HepG2 (cell line): ENCODE measurements at regions not wholly inside any gene's neighbourhood (a gene's known extent, or its start where the extent isn't known, plus 50 kb on each side); places are given as distances from the start of the nearest gene placed in this dataset.
A peak's percentile ranks its signal among the peaks of the same experiment; 100 is the strongest.

Experiments used
- ATAC-seq: fragments of 200-7000 bp; cut with Tn5 transposase; 3 replicates; pipeline ENCODE4 v1.9.1; 2020; ENCODE audit warnings: mild to moderate bottlenecking, moderate library complexity
- BruUV-seq: library from RNA; stranded (reverse); fragments of 400-500 nt; replicated peaks from 2 replicates; lab custom pipeline; 2021; lab: Mats Ljungman, UMichigan
- CTCF ChIA-PET: fragments of 300-600 bp; formaldehyde crosslinking; extraction: SDS; loops from one replicate; lab custom pipeline; 2021; ENCODE audit warnings: low total read pairs, inconsistent platforms, low intra/inter-chr PET ratio; lab: Yijun Ruan, JAX
- POLR2A ChIA-PET: fragments of 350-600 bp; sonication (Branson Sonifier 250); formaldehyde crosslinking; loops from one replicate; lab custom pipeline; 2020; ENCODE audit warnings: antibody characterized with exemption, inconsistent platforms; lab: Yijun Ruan, JAX
- DNase-seq: peaks from one replicate; pipeline ENCODE4 v3.0.0-alpha.2; 2015; ENCODE audit warnings: low spot score
- FAIRE-seq: peaks from 3 replicates; lab custom pipeline; 2011; peaks lifted over from hg19 to GRCh38; lab: Jason Lieb, UNC
- H2AFZ ChIP-seq: one replicate; pipeline ENCODE4 v1.6.1; 2011; ENCODE audit warnings: low read length, inconsistent platforms
- H3K27ac ChIP-seq: fragments of 300-600 bp; 3 replicates; pipeline ENCODE4 v1.8.0; 2011; ENCODE audit warnings: mixed run types, mild to moderate bottlenecking, mixed read lengths, low read length, inconsistent platforms; ENCODE audit not compliant: insufficient read depth; ENCODE audit errors: extremely low read length
- H3K27me3 ChIP-seq, 2 experiments: fragments of 200-600 bp in 1 of 2; 2 replicates in 1 of 2; 3 replicates in 1 of 2; pipeline versions ENCODE4 v1.6.0 to v1.8.0; 2011; ENCODE audit warnings: low read length in 2 of 2, mild to moderate bottlenecking in 2 of 2, moderate library complexity in 2 of 2, inconsistent platforms in 1 of 2; ENCODE audit not compliant: insufficient read depth in 2 of 2, control insufficient read depth in 1 of 2
- H3K36me3 ChIP-seq, 2 experiments: fragments of 200-600 bp in 1 of 2; replicated peaks in 1 of 2; 2 replicates in 1 of 2; 3 replicates in 1 of 2; pipeline versions ENCODE4 v1.5.1 to v1.8.0; 2011; ENCODE audit warnings: low read length in 2 of 2, inconsistent platforms in 1 of 2; ENCODE audit not compliant: insufficient read depth in 2 of 2, control insufficient read depth in 1 of 2
- H3K4me1 ChIP-seq: 2 replicates; pipeline ENCODE4 v1.5.1; 2012; ENCODE audit warnings: low read length, inconsistent platforms; ENCODE audit not compliant: insufficient read depth
- H3K4me2 ChIP-seq: 2 replicates; pipeline ENCODE4 v1.6.0; 2011; ENCODE audit warnings: low read depth, low read length, inconsistent platforms
- H3K4me3 ChIP-seq, 3 experiments: fragments of 200-600 bp in 1 of 3; sonication (generic), shearing (Covaris generic) in 1 of 3; replicated peaks in 1 of 3; 2 replicates each; pipeline ENCODE4 v1.5.1; 2011 to 2016; ENCODE audit warnings: low read length in 3 of 3, inconsistent platforms in 2 of 3, low read depth in 2 of 3, mild to moderate bottlenecking in 2 of 3, control low read depth in 1 of 3, mixed read lengths in 1 of 3; ENCODE audit not compliant: insufficient read depth in 1 of 3
- H3K79me2 ChIP-seq: one replicate; pipeline ENCODE4 v1.6.1; 2011; ENCODE audit warnings: low read length, inconsistent platforms; ENCODE audit not compliant: insufficient read depth
- H3K9ac ChIP-seq: 2 replicates; pipeline ENCODE4 v1.6.0; 2011; ENCODE audit warnings: mild to moderate bottlenecking, low read depth, low read length, inconsistent platforms; ENCODE audit not compliant: insufficient read depth
- H3K9me3 ChIP-seq: 2 replicates; pipeline ENCODE4 v1.5.1; 2012; ENCODE audit warnings: mild to moderate bottlenecking, low read length
- H4K20me1 ChIP-seq: 2 replicates; pipeline ENCODE4 v1.6.0; 2011; ENCODE audit warnings: inconsistent platforms, mild to moderate bottlenecking, low read length, moderate library complexity; ENCODE audit not compliant: insufficient read depth
- ATAD3A ChIP-seq: sonication (generic); formaldehyde crosslinking; IDR thresholded peaks from 2 replicates; pipeline ENCODE4 v1.4.0; 2020; ENCODE audit warnings: missing genetic modification reagents
- FOSL2 ChIP-seq: sonication (generic); formaldehyde crosslinking; IDR thresholded peaks from 2 replicates; pipeline ENCODE4 v1.4.0; 2020; ENCODE audit warnings: missing genetic modification reagents
- GTF2F1 ChIP-seq: fragments of 150-350 bp; IDR thresholded peaks from 2 replicates; pipeline ENCODE4 v1.6.1; 2014; ENCODE audit warnings: low read length
- NFIC ChIP-seq: IDR thresholded peaks from 2 replicates; pipeline ENCODE4 v1.6.1; 2012; ENCODE audit warnings: mild to moderate bottlenecking, low read length, inconsistent platforms
- RAD51 ChIP-seq: fragments of 450-650 bp; IDR thresholded peaks from 2 replicates; pipeline ENCODE4 v1.6.1; 2016; ENCODE audit warnings: borderline replicate concordance
- SMAD3 ChIP-seq: sonication (generic); formaldehyde crosslinking; IDR thresholded peaks from 2 replicates; pipeline ENCODE4 v1.4.0; 2020; ENCODE audit warnings: missing genetic modification reagents
- STAG1 ChIP-seq: sonication (generic); formaldehyde crosslinking; IDR thresholded peaks from 2 replicates; pipeline ENCODE4 v1.4.0; 2020; ENCODE audit warnings: missing genetic modification reagents
- ZEB1 ChIP-seq: IDR thresholded peaks from 2 replicates; pipeline ENCODE4 v1.6.1; 2012; ENCODE audit warnings: mild to moderate bottlenecking, low read depth, inconsistent platforms; ENCODE audit not compliant: insufficient replicate concordance
- ZFP36 ChIP-seq: fragments of 150-350 bp; IDR thresholded peaks from 2 replicates; pipeline ENCODE4 v1.6.1; 2018; ENCODE audit warnings: borderline replicate concordance, low read length, low read depth; ENCODE audit not compliant: partially characterized antibody
- ZNF101 ChIP-seq: sonication (generic); formaldehyde crosslinking; IDR thresholded peaks from 2 replicates; pipeline ENCODE4 v1.4.0; 2020; ENCODE audit warnings: mild to moderate bottlenecking, low read depth, missing genetic modification reagents, borderline replicate concordance
- ZNF737 ChIP-seq: sonication (generic); formaldehyde crosslinking; IDR thresholded peaks from 2 replicates; pipeline ENCODE4 v1.5.0; 2020; ENCODE audit warnings: missing genetic modification reagents, mild to moderate bottlenecking, borderline replicate concordance
- ZNF747 ChIP-seq: sonication (generic); formaldehyde crosslinking; IDR thresholded peaks from 2 replicates; pipeline ENCODE4 v1.8.1; 2023; ENCODE audit warnings: missing genetic modification reagents, mild to moderate bottlenecking, borderline replicate concordance
- WGBS: methylation state at CpG from one replicate; pipeline ENCODE4 v1.1.6; 2017; ENCODE audit warnings: low lambda C conversion rate; 5-methylcytosine and 5-hydroxymethylcytosine counted together
- in situ Hi-C: cut with HindIII; loops from 2 replicates; pipeline ENCODE4 v1.10.0; 2017; ENCODE audit warnings: low pct_unique_long_range_greater_than_20kb; ENCODE audit not compliant: extremely low pct_ligation_motif_present
- intact Hi-C: fragments of 100-400 bp; cut with micrococcal nuclease; formaldehyde crosslinking; loops from one replicate; pipeline ENCODE4 v1.10.0; 2022; ENCODE audit not compliant: unreplicated experiment
- TF ChIP-seq, protein P1 (sequence below), 2 experiments: sonication (generic) in 1 of 2; formaldehyde crosslinking in 1 of 2; IDR thresholded peaks; 2 replicates each; pipeline versions ENCODE4 v1.5.1 to v1.6.1; 2011 to 2020; ENCODE audit warnings: borderline replicate concordance in 1 of 2, low read depth in 1 of 2, low read length in 1 of 2, mild to moderate bottlenecking in 1 of 2, missing genetic modification reagents in 1 of 2, moderate library complexity in 1 of 2
- TF ChIP-seq, protein P2 (sequence below): IDR thresholded peaks from 2 replicates; pipeline ENCODE4 v1.6.1; 2016; ENCODE audit warnings: mild to moderate bottlenecking
- TF ChIP-seq, protein P3 (sequence below): sonication (generic); formaldehyde crosslinking; IDR thresholded peaks from 2 replicates; pipeline ENCODE4 v1.8.1; 2023; ENCODE audit warnings: mild to moderate bottlenecking, missing genetic modification reagents
- TF ChIP-seq, protein P4 (sequence below): sonication (generic); formaldehyde crosslinking; IDR thresholded peaks from 2 replicates; pipeline ENCODE4 v1.4.0; 2020; ENCODE audit warnings: missing genetic modification reagents, borderline replicate concordance

DNA sequence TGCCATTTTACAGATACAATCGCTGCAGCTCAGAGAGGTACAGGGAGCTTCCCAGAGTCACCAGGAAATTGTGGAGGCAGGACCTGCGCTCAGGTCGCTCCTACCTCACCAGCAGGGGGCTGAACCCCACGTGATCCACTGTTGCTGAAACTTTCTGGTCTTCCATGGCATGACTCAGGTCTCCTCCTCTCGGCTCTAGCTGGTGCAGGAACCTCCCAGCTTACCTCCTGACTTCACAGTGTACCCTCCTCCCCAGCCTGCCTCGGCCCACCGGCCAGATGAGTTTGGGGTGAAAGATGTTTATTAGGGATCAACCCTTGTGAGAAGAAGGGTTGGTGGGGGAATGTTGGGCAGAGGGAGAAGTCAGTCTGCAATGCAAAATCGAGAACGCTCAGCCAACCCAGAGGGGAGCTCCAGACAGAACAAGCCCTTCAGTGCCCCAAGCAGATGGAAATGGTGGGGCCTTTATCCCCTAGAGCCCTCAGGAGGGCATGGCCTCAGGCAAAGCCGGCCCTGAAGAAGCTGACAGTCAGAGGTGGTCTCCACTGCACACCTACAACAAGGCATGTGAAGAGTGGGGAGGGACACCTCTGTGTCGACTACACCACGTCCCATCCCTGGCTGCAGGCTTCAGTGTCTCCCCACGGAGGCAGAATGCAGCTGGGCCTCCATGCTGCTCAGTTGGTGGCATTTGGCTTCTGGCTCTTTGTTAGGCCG is 118.6 kb upstream of the PRR20G start (continued):
- TF ChIP-seq, protein P1, sequence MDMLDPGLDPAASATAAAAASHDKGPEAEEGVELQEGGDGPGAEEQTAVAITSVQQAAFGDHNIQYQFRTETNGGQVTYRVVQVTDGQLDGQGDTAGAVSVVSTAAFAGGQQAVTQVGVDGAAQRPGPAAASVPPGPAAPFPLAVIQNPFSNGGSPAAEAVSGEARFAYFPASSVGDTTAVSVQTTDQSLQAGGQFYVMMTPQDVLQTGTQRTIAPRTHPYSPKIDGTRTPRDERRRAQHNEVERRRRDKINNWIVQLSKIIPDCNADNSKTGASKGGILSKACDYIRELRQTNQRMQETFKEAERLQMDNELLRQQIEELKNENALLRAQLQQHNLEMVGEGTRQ (IDR thresholded peaks at IDR 0.05; ENCODE audit: low read depth, low read length), result peak; percentile 79
- TF ChIP-seq, protein P1 (CRISPR knock-in tag; IDR thresholded peaks at IDR 0.05; ENCODE audit: borderline replicate concordance), result peak; percentile 66; the same call in 1 of the 2 replicates
- TF ChIP-seq ZFP36, result peak; percentile 38
- TF ChIP-seq, protein P2, sequence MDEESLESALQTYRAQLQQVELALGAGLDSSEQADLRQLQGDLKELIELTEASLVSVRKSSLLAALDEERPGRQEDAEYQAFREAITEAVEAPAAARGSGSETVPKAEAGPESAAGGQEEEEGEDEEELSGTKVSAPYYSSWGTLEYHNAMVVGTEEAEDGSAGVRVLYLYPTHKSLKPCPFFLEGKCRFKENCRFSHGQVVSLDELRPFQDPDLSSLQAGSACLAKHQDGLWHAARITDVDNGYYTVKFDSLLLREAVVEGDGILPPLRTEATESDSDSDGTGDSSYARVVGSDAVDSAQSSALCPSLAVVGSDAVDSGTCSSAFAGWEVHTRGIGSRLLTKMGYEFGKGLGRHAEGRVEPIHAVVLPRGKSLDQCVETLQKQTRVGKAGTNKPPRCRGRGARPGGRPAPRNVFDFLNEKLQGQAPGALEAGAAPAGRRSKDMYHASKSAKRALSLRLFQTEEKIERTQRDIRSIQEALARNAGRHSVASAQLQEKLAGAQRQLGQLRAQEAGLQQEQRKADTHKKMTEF (CRISPR knock-in tag), result no peak
- 0 out of 2 replicates have a peak, but pooled peaks have one; percentile 16 for TF ChIP-seq STAG1 (CRISPR knock-in tag)
- 0 out of 2 replicates have a peak, but pooled peaks have one; percentile 22 for TF ChIP-seq RAD51
- peak; percentile 36; the same call in 1 of the 2 replicates for TF ChIP-seq FOSL2

DNA sequence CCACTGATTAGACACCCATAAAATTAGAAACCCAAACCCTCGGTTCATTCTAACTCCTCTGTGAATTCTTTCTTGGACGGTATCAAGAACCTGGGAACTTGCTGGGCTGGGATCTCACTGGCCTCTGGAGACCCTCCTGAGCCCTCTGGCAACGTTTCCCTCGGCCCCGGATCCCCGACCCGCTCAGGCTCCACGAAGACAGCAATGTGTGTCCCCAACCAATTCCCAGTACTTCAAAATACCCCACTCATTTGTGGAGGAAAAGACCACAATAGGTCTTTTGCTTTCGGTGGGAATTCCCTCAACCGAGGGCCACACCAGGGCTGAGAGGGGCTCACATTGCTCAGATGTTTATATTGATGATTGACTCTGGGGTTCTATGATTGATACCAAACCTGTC is 117.9 kb upstream of the PRR20G start:
- in situ Hi-C loops (no loop called here), intact Hi-C loops (no loop called here)
- H3K4me2 ChIP-seq, result no peak overlapping the region
- H3K4me3 ChIP-seq, result no peak overlapping the region
- H3K36me3 ChIP-seq, result no peaks in the 10 kb centered on the region
- CTCF ChIA-PET, result no interaction called here
- no peaks in the 10 kb centered on the region for H3K4me1 ChIP-seq
- H3K9ac ChIP-seq, result no peak overlapping the region
- H4K20me1 ChIP-seq, result no peaks in the 10 kb centered on the region
- H2AFZ ChIP-seq, result no peak overlapping the region
- peaks cover 5 to 52% of the 10 kb centered on the region in 2 experiments; a peak in 4 of 5 replicates for H3K27me3 ChIP-seq
- 17% methylated on average over 10 of the region's 10 CpGs for WGBS
- FAIRE-seq (no peak), ATAC-seq (no peak), DNase-seq (no peak)
- H3K79me2 ChIP-seq, result no peaks in the 10 kb centered on the region
- POLR2A ChIA-PET, result no interaction called here
- BruUV-seq, result no TSS peak
- no peak overlapping the region for H3K27ac ChIP-seq
- no peaks in the 10 kb centered on the region for H3K9me3 ChIP-seq
- TF ChIP-seq, protein P3, sequence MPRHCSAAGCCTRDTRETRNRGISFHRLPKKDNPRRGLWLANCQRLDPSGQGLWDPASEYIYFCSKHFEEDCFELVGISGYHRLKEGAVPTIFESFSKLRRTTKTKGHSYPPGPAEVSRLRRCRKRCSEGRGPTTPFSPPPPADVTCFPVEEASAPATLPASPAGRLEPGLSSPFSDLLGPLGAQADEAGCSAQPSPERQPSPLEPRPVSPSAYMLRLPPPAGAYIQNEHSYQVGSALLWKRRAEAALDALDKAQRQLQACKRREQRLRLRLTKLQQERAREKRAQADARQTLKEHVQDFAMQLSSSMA, result no peak
- TF ChIP-seq ZNF737 (CRISPR knock-in tag) (no peak), NFIC (no peak), GTF2F1 (no peak), ZNF101 (CRISPR knock-in tag) (no peak), ZNF747 (no peak), SMAD3 (no peak), ATAD3A (CRISPR knock-in tag) (no peak), ZEB1 (no peak)
- TF ChIP-seq, protein P4, sequence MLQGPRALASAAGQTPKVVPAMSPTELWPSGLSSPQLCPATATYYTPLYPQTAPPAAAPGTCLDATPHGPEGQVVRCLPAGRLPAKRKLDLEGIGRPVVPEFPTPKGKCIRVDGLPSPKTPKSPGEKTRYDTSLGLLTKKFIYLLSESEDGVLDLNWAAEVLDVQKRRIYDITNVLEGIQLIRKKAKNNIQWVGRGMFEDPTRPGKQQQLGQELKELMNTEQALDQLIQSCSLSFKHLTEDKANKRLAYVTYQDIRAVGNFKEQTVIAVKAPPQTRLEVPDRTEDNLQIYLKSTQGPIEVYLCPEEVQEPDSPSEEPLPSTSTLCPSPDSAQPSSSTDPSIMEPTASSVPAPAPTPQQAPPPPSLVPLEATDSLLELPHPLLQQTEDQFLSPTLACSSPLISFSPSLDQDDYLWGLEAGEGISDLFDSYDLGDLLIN (CRISPR knock-in tag), result no peak
